ENCODE measurements at regions not wholly inside any gene's neighbourhood (a gene's known extent, or its start where the extent isn't known, plus 50 kb on each side); places are given as distances from the start of the nearest gene placed in this dataset.
A peak's percentile ranks its signal among the peaks of the same experiment; 100 is the strongest.
"Not testable (repeated sequence)": the region's sequence is repeated elsewhere in the genome, so short reads cannot be mapped to it uniquely, and the experiment has no call there.

GRCh38 chr12:119931402-119931801 is 54.3 kb upstream of the CIT start:
- no peak for DNase-seq (ENCODE audit: low read depth)

GRCh38 chr12:119932921-119933320 is 55.8 kb upstream of the CIT start:
- no peak for DNase-seq (ENCODE audit: low read depth)

DNA sequence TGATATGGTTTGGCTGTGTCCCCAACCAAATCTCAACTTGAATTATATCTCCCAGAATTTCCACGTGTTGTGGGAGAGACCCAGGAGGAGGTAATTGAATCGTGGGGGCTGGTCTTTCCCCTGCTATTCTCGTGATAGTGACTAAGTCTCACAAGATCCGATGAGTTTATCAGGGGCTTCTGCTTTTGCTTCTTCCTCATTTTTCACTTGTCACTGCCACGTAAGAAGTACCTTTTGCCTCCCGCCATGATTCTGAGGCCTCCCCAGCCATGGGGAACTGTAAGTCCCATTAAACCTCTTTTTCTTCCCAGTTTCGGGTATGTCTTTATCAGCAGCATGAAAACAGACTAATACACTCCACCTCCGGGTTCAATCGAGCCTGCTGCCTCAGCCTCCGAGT is 54.3 kb upstream of the BICDL1 start:
- DNase-seq (ENCODE audit: low read depth) = not testable (repeated sequence)

DNA sequence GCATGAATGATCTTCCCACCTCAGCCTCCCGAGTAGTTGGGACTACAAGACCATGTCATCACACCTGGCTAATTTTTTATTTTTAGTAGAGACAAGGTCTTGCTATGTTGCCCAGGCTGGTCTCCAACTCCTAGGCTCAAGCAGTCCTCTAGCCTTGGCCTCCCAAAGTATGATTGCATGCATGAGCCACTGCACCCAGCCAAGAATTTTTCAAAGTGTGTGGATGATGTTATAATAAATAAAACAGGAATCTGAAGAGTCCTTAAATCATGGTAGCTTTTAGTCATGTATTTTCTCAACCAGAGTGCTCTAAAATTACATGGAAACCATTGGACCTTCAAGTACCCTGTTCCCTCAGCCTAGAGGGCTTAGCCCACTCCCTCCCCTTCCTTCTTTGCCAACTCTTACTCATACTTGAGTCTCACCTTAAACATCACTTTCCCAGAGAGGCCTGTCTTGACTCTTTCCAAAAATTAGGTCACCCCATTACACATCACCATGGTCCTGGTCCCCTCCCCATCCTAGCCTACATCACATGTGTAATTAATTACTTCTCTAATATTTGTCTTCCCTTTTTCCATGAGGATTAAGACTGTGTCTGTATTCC is 52.2 kb upstream of the BICDL1 start:
- no peak for DNase-seq (ENCODE audit: low read depth)

- DNase-seq (ENCODE audit: low read depth) = peak; percentile 26
These were observed 50.9 kb upstream of the BICDL1 start for GRCh38 chr12:119938049-119938667.
